NB4 (cell line): ENCODE measurements at regions not wholly inside any gene's neighbourhood (a gene's known extent, or its start where the extent isn't known, plus 50 kb on each side); places are given as distances from the start of the nearest gene placed in this dataset.

Source experiments
- CTCF ChIP-seq: IDR thresholded peaks from one replicate; pipeline ENCODE4 v1.5.1; 2012; ENCODE audit warnings: low read depth, low read length
- POLR2A ChIP-seq: IDR thresholded peaks from 2 replicates; pipeline ENCODE4 v1.6.1; 2011; ENCODE audit warnings: mild to moderate bottlenecking; ENCODE audit not compliant: insufficient read length; ENCODE audit errors: extremely low read depth

- TF ChIP-seq POLR2A (no peak), CTCF (no peak)
Measured at GRCh38 chr4:96293806-96294205, 453.9 kb downstream of the PDHA2 start.
